Activated gamma-delta T cell (primary cell): ENCODE measurements at regions not wholly inside any gene's neighbourhood (a gene's known extent, or its start where the extent isn't known, plus 50 kb on each side); places are given as distances from the start of the nearest gene placed in this dataset.
"Not testable (repeated sequence)": the region's sequence is repeated elsewhere in the genome, so short reads cannot be mapped to it uniquely, and the experiment has no call there.

Experiments used
- DNase-seq: peaks from one replicate; lab custom pipeline; 2025; lab: John Stamatoyannopoulos, UW

DNA sequence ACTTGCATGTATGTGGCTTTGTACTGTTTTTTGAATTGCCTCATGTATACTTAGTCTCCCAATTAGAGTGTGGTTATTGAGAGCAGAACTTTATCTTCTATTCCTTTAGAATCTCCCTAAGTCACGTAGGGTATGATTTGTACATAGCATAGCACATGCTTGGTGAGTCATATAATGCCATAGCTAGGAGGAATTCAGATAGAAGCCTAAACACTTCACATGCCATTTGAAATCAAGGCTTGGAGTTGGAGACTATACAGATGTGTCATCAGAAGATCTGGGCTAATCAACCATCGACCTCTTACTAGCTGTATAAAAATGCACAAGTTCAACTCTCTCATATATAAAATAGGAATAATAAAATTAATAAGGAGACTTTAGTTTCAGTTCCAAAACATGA is 222.6 kb upstream of the ST6GAL2 start:
- no peak for DNase-seq

DNA sequence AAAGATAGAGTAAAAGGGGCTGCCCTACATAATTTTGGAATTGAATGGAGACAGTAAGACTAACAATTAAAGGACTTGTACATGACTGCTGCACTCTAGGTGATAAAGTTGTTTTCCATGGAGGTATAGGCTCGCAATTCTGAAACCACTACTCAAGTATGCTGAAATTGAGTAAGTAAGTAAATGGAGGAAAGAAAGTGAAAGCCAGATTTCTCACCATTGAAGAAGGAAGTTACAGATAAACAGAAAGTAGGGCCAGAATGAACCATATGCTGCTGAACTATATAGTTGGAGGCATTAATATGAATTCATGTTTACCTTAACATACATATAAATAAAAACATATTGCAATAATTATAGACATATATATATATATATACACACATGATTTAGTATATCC is 225.7 kb upstream of the ST6GAL2 start:
- no peak for DNase-seq

DNA sequence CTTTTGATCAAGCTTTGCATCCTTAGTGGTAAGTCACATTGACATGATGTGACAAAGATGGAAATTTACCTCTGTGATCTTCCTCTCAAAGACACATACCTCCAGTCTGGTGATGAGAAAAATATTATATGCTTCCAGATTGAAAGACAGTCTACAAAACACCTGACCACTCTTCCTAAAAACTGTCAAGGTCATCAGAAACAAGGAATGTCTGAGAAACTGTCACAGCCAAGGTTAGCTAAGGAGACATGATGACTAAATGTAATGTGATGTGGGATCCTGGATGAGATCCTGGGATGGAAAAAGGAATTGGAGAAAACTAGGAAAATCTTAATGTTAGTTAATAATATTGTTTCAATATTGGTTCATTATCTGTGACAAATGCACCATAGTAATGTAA is 226.6 kb upstream of the ST6GAL2 start:
- DNase-seq: no peak

DNA sequence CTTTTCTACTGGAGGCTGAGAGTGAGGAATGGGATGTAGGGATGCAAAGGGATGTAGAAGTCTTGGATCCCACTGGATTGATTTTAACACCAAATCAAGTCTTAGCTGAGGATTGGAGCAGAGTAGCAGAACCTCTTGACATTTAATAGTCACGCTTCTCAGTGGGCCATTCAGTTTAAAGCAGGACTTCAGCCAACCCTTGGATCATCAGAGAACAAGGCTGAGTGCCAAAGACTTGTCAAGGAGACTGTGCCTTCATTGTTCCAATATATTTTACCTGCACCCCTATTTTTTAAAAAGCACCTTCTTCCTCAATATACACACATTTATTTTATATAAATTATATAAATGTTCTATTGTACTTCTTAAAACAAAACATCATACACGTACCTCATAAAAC is 242.4 kb upstream of the ST6GAL2 start:
- DNase-seq: no peak

DNA sequence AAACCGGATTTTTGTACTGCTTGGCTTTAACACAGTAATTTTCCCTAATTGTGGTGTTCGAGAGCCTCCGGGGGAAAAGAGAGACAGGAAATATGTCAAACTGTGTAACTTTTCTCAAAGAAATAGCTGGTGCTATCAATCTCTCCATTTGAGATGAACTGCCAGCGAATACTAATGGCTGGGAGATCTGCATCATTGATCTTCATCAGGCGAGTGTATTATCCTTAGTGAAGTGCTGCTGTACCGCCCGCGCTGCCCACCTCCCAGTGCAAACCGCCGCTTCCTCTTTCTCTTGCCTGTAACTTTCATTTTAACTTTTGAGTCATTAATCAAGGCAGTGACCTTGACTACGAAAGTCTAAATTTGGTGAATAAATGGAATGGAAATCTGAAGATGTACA is 246.1 kb upstream of the ST6GAL2 start:
- DNase-seq: no peak

DNA sequence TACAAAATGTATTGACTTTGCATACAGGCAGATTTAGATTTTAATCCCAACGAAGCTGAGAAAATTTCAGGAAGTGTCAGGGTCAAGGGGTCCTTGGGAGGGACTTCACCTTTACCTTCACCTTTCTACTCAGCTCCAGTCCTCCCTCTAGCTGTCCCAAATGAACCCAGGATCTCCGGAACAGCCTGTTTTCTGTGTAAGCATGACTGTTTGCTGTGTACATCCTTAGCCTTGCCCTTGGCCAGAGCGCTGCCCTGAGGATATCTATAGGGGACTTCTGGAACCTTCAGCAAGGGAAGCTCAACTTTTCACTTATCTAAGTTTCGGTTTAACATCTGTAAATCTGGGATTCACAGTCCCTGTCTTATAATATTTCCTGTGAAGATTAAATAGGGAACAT is 246.8 kb upstream of the ST6GAL2 start:
- no peak for DNase-seq

DNA sequence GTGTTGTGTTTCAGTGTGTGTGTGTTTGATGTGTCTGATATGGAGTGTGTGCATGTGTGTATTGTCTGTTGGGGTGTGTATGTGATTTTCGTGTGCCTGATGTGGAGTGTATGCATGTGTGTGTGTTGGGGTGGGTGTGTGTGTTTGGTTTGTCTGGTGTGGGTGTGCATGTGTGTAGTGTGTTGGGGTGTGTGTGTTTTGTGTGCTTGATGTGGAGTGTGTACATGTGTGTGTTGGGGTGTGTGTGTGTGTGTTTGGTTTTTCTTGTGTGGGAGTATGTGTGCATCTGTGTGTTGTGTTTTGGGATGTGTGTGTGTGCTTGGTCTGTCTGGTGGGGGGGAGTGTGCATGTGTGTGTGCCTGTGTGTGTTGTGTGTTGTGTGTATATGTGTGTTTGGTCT is 247.4 kb upstream of the ST6GAL2 start:
- no peak for DNase-seq

DNA sequence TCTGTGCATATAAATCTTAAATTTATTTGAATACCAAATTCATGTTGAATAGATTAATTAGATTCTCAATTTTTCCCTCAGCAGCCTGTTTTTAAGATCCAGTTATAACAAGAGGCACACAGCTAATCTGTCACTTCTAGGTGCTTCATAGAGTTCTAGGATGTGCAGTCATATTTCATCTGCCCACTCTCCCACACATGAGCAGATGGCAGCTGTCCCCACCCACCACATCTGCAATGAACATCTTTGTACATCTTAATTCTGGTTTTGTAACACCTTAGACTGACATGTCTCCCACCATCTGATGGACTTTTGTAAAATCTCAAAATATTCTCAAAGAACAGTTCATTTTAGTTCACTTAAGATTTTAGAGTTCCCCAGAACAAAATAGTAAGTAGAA is 250.8 kb upstream of the ST6GAL2 start:
- DNase-seq: no peak

DNA sequence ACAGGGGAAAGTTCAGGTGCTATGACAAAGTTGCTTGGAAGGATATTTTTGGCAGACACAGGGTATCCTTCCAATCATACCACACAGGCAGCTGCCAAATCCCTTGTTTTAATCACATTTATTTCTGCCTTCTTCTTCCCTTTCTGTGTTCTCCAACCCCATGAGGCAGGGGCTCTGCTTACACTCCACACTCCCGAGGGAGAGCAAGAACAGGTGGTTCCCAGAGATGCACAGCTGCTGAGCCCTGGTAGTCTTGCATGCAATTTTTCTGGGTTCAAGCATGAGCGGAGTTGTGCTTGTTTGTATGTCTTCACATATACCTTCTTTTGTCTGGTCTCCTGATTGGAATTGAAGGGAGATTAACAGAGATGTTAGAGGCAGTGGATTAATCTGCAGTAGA is 251.7 kb upstream of the ST6GAL2 start:
- no peak for DNase-seq

DNA sequence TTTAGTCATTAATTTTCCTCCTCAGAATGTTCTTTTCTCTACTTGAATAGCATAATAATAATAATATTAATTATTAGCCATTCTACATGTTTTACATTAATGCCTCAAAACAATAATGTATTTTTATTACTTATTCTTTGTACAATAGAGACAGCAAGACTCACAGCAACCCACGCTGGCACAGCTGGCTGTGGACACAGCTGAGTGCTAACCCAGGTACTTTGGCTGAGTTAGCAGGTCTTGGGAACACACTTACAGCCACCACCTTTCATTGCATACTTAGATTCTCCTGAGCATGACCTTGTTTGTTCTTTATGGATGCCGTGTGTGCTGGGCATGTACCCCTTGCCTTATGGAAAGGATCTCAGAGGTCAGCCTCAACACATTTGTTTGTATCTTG is 260.2 kb upstream of the ST6GAL2 start:
- no peak for DNase-seq

DNA sequence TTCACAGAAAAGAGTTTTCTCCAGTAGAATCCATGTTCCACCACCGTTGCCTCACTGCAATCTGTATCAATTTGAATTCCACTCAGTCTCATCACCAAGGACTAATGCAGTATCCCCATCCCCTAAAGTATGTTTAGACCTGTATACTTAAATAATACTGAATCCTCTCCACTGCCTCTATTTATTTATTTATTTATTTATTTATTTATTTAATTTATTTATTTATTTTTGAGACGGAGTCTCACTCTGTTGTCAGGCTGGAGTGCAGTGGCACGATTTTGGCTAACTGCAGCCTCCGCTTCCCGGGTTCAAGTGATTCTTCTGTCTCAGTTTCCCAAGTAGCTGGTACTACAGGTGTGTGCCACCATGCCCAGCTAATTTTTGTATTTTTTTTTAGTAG is 260.7 kb upstream of the ST6GAL2 start:
- not testable (repeated sequence) for DNase-seq

DNA sequence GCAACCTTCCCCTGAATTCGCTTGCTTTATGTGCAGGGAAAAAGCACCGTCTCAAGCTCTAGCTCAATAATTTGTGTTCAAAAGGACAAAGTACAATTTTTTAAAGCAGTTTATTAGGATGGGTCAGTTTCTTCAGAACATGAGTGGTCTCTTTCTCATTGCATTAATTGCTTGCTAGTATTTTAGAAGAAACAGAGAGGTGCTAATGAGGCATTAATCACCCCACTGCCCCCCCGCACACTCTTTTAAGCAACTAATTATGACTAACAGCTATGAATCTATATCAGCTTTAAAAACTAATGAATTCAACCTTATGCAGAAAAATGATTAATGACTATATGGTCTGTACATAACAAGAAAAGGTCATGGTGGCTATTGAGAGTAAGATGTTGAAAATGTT is 262.1 kb upstream of the ST6GAL2 start:
- no peak for DNase-seq

DNA sequence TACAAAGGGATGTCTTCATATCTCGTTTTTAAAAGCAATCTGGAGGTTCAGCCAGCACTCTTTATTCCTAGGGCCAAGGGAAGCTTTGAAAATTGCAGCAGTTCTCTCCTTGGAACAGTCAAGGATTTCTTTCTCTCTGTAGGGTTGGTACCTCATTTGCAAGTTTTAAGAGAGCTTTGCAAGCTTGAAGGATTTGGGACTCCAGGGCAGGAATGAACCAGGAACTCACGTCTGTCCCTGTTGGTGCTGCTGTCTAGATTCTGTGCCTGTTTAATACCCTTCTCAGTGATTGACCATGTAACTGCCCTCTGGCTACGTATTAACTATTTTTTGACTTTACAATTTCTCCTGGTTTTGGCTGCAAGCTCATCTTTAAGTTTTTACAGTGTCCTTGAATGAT is 262.5 kb upstream of the ST6GAL2 start:
- DNase-seq: no peak

DNA sequence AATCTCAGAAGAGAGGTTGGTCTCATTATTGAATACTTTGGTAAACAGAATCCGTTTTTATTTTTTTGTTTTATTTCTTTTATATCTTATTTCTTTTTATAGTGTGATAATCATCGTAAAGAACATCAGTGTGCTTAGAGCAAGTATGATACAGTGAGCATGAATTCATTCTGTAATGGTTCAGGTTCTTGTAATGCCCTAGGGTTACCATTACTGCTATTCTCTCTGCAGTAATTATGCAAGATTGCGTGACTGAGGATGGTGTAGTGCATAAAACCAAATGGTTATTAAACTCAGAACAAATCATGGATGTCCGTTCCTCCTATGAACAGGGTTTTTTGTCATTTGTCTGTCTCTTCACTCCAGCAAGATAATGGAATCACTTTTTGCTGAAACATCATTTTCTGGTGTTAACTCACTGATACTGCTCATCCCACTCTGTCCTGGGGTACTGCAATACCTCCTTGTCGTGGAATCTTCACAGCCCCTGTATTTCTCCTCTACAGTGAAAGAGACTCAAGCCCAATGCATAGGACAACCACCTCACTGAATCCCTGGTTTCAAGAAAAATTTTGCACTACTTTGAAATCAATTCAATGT is 274.8 kb upstream of the ST6GAL2 start:
- DNase-seq: no peak

DNA sequence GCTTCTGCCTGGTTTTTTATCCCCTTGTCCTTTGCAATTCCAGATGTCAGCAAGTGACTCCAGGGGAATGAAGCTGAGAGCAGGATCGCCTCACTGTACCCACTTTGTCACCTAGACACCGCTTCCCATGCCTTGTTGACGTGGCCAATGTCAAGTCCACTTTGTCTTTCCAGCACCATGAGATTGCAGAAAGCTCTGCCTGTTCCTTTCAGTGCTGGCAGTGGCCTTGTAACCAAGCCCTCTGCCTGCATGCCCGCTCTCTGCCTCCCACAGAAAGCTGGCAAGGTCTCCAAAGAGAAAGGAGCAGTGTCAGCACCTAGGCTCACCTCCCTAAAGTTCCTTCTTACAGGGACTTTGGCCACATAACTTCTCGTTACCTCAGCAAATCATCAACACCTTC is 282.2 kb upstream of the ST6GAL2 start:
- DNase-seq: no peak

DNA sequence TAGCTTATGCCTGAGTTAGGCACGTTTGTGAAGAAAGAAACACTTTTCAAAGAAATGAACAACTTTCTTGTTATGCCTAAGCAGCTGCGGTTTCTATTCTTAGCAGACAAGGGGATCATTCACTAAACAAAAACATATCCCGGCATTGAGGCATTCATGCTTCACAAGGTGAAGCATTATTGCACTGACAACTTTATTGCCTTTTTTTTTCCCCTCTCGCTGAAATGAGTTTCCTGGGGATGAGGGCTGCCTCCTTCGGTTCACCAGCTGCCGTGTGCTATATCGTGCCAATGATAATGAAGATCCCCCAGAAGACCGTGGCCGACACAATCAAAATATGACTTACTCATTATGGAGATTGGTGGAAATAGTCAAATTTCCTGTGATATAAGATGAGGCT is 288.2 kb upstream of the ST6GAL2 start:
- DNase-seq: no peak

DNA sequence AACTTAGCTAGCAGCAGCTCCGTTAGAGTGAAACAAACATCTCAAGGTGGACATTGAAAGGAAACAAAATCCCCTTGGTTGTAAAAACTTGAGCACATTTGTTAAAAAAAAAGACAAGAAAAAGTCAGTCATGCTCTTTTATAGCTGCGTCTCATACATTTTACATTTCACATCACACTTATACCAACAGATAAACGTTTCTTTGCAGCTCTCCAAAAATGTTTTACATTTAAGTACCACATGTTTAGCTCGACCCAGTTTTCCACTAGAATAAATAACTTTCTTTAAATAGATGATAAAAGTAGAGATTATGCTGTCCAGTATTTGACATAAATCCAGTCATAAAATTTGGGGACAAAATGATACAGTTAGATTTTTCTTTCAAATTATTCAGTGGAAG is 297.0 kb upstream of the ST6GAL2 start:
- no peak for DNase-seq

DNA sequence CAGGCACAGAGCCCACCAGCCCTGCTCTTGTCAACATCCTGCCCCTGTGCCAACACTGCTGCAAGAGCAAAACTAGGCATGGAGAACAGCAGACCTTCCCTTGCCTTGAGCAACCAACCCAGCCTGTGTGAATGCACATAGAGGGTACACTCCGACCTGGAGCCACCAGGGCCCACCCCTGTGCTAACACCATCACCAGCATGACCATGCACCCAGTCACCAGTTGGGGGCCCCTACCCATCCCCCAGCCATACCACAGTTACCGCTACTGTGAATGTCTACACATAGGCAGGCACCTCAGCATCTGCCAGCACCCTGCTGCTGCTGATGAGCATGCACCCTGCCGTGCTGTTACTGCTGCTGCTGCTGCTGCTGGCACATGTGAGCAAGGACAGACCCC is 301.9 kb upstream of the ST6GAL2 start:
- DNase-seq: no peak

DNA sequence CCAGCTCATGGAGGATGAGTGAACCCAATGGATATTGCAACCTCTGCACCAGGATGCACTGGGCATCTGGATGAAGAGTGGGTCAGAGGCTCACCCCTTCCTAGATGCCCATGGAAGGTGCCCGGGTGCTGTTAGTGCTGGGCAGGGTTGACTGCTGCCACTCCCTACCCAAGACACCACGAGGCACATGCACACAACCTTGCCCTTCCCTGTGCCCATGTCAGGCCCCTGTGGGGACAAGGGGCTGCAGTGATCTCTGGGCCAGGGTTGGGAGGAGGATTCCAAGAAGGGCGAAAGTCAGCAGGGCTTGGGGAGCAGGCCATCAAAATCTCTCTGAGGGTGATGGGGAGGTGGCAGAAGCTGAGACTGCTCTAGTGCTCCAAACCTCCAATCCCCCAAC is 309.7 kb upstream of the ST6GAL2 start:
- DNase-seq: no peak

DNA sequence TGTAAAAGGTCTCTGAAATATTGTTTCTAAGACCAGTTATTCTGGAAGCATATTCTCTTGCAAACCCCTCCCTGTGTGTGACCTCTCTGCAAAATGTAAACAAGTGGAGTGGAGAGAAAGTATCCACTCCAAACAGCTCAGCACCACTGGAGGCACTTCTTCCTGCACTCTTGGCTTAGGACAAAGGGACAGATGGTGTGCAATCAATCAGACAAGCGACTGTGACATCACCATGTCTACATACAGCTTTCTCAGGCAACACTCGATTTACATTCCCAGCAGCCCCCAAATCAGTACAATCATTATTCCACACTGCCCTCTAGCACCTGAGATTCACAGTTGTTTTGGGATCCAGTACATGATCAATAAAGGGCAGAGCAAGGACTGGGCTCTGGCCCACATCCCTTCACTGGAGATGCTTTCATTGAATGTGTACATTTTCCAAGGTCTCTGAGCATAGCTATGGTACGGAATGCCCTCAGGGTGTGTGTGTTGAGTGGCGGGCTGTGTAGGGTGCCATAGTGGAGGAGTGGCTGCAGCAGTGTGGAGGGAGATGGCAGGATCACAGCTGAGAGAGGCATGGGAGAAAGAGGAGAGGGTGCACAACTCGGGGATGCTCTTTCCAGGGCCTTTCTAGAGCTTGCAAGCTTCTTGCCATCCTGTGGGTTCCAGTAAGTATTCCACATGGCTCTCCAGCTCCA is 311.8 kb upstream of the ST6GAL2 start:
- no peak for DNase-seq

DNA sequence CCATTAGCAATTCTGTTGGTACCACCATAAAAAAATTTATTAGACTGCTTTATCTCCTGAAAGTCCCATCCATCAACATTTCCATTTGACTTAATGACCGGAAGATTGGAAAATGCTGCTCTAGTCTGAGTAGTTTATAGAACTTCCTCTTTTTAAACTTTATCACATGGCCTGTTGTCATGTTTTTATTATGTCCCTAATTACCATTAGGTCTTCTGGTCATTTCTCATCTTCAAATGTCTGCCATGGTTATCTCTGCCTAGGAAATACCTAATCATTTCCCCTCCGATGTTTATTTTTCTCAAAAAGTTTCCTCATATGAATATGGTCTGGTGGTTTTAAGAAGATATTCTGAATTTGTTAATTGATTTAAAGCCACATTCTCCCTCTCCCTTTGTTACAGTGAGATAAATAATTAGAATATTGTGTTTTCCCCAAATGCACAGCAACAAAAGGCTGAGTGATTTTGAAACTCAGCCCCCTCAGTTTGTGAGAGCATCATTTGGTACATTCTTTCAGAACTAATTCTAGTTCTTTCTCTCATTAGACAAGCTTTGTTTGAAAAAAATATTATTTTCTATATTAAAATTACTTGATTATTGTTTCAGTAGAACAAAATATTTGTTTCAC is 317.1 kb upstream of the ST6GAL2 start:
- no peak for DNase-seq

DNA sequence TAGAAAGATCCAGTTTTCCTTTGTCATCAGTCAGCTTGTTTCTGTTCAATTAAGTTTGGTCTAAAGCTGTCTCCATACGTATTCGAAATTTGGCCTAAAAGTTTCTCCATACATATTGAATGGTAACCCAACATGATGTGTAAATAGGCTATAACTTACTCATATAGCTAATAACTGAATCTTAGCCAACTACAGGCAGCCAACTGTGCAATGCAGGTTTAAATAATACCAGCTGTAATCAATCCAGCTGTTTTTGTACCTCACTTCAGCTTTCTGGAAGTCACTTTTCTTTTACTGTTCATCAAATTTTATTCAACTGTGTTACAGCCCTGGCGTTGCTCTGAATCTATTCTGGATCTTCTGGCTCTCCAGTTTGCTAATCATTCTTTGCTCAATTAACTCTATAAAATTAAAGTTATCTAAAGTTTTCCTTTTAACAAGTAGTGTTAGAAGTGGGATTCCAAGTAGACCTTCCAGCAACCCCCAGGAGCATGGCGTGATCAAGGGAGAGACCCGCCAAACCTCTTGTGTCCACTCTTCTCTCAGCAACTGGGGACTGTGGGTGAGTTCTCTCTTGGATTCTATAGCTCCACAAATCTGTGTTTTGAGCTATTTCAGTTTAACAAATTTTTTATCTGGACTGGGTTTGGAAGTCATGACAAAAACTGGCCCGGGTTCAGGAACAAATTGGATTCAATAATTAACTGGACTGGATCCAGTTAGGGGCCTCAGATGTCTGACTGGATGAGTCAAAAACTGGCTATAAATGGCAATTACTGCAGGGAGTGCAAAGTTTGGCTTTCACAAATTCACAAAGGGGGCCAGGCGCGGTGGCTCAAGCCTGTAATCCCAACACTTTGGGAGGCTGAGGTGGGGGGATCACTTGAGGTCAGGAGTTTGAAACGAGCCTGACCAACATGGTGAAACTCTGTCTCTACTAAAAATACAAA is 329.7 kb upstream of the ST6GAL2 start:
- DNase-seq: no peak

DNA sequence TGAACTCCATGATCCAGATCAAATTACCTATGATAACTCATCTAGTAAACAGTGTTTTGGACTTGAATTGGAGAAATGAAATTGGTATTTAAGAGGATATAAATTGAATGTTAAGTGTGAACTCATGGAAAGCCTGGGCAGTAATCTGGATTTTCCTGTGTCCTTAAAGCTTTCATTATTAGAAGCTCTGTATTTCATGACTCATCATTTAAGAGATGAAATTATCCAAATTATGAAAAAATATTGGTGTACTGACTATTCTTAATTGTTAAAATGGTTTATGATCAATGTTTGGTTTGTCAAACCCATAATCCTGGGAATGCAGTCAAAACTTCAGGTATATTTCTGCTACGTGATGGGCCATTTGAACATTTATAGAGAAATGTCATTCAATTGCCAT is 332.2 kb upstream of the ST6GAL2 start:
- DNase-seq: no peak
